HFF-Myc (cell line): ENCODE measurements at regions not wholly inside any gene's neighbourhood (a gene's known extent, or its start where the extent isn't known, plus 50 kb on each side); places are given as distances from the start of the nearest gene placed in this dataset.

Experiments used
- DNase-seq: peaks from one replicate; pipeline ENCODE4 v3.0.0-alpha.2; 2011; ENCODE audit warnings: low read depth; ENCODE audit errors: extremely low read depth
- H3K4me3 ChIP-seq: replicated peaks from 2 replicates; pipeline ENCODE4 v1.5.1; 2011; ENCODE audit warnings: low read depth, mild to moderate bottlenecking, control low read depth, low read length
- CTCF ChIP-seq: IDR thresholded peaks from 2 replicates; pipeline ENCODE4 v1.5.1; 2012; ENCODE audit warnings: mild to moderate bottlenecking, low read depth, low read length, control low read depth; ENCODE audit errors: missing control alignments

- no peak for DNase-seq
- no peak overlapping the region for H3K4me3 ChIP-seq
- TF ChIP-seq CTCF = no peak
Observed at GRCh38 chr3:23711916-23712494, 93.8 kb upstream of the UBE2E1 start.

- no peak overlapping the region for H3K4me3 ChIP-seq
- DNase-seq = peak; percentile 86
- TF ChIP-seq CTCF = no peak
Observed at GRCh38 chr3:23712656-23713559, 92.8 kb upstream of the UBE2E1 start.

DNA sequence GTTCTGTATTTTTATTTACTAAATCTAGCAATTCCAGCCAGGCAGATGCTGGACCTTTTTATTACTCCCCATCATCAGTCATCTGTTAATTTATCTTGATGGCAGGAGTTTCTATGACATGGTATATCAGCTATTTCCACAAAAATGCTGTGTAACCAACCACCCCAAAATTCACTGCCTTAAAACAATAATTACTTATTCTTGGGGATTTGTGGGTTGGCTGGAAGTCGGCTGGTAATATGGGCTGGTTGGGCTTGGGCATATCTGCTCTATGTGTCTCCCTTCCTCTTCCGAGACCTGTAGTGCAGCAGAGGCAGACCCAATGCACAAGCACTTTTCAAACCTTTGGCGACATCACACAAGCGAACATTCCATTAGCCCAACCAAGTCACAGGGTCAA, 92.1 kb upstream of the UBE2E1 start:
- TF ChIP-seq CTCF = no peak
- DNase-seq = no peak

DNA sequence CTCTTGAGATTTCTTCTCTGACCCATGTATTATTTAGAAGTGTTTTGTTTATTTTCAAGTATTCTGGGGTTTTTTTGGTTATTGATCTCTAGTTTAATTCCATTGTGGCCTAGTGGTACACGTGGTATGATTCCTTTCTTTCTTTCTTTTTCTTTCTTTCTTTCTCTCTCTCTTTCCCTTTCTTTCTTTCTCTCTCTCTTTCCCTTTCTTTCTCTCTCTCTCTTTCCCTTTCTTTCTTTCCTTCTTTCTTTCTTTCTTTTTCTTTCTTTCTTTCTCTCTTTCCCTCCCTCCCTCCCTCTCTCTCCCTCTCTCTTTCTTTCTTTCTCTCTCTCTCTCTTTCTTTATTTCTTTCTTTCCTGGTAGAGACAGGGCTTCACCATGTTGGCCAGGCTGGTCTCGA, 85.7 kb upstream of the UBE2E1 start:
- H3K4me3 ChIP-seq = no peak overlapping the region
- TF ChIP-seq CTCF = no peak
- no peak for DNase-seq

More for the DNA sequence above, 92.1 kb upstream of the UBE2E1 start:
- H3K4me3 ChIP-seq = no peak overlapping the region

GRCh38 chr3:23720885-23721284, 84.9 kb upstream of the UBE2E1 start:
- no peak overlapping the region for H3K4me3 ChIP-seq

GRCh38 chr3:23723141-23723540, 82.6 kb upstream of the UBE2E1 start:
- TF ChIP-seq CTCF = no peak
- H3K4me3 ChIP-seq = no peak overlapping the region
- no peak for DNase-seq

More at GRCh38 chr3:23720885-23721284, 84.9 kb upstream of the UBE2E1 start:
- DNase-seq = no peak
- no peak for TF ChIP-seq CTCF
